Aorta (tissue), 5 donors: ENCODE measurements at regions not wholly inside any gene's neighbourhood (a gene's known extent, or its start where the extent isn't known, plus 50 kb on each side); places are given as distances from the start of the nearest gene placed in this dataset.

ENCODE experiments used
- ATAC-seq: fragments of 200-7000 bp; cut with Tn5 transposase; one replicate; pipeline ENCODE4 v1.9.1; 2022; ENCODE audit warnings: moderate library complexity; ENCODE audit not compliant: low FRiP score
- DNase-seq, 2 donors: peaks; one replicate each; pipeline ENCODE4 v3.0.0-alpha.2; 2020
- H3K27ac ChIP-seq, 2 donors: one replicate each; pipeline ENCODE4 v1.5.1; 2013; ENCODE audit warnings: low read length in 2 of 2, mild to moderate bottlenecking in 2 of 2, moderate library complexity in 2 of 2, control low read depth in 1 of 2, inconsistent platforms in 1 of 2, low read depth in 1 of 2
- H3K27me3 ChIP-seq, 2 donors: one replicate each; pipeline ENCODE4 v1.6.1; 2013; ENCODE audit warnings: control low read depth in 1 of 2, low read length in 1 of 2, mild to moderate bottlenecking in 1 of 2, moderate library complexity in 1 of 2; ENCODE audit not compliant: insufficient read depth in 2 of 2, control insufficient read depth in 1 of 2
- H3K36me3 ChIP-seq, 2 donors: one replicate each; pipeline ENCODE4 v1.6.1; 2013; ENCODE audit warnings: control low read depth in 1 of 2, low read length in 1 of 2, mild to moderate bottlenecking in 1 of 2; ENCODE audit not compliant: insufficient read depth in 2 of 2, control insufficient read depth in 1 of 2
- H3K4me1 ChIP-seq, 2 donors: one replicate each; pipeline ENCODE4 v1.6.1; 2013; ENCODE audit warnings: low read length in 2 of 2, control low read depth in 1 of 2, mild to moderate bottlenecking in 1 of 2, moderate library complexity in 1 of 2; ENCODE audit not compliant: insufficient read depth in 2 of 2, control insufficient read depth in 1 of 2
- H3K4me3 ChIP-seq, 2 donors: one replicate each; pipeline ENCODE4 v1.5.1; 2013; ENCODE audit warnings: low read length in 2 of 2, control low read depth in 1 of 2, mild to moderate bottlenecking in 1 of 2
- H3K9me3 ChIP-seq: one replicate; pipeline ENCODE4 v1.6.1; 2013; ENCODE audit warnings: mild to moderate bottlenecking, low read length; ENCODE audit not compliant: control insufficient read depth
- WGBS, 2 donors: extraction: QIAGEN DNeasy Blood & Tissue Kit; methylation state at CpG; one replicate each; pipeline ENCODE4 v1.1.7; 2013; 5-methylcytosine and 5-hydroxymethylcytosine counted together
- intact Hi-C, 2 donors: fragments of 100-400 bp; cut with DNase I; formaldehyde crosslinking; loops; one replicate each; pipeline versions ENCODE4 v1.14.2 to v1.15.0; 2022
- donor health status: healthy with polysubstance abuse.
- donor health status: Bipolar disorder and iron deficiency.
- donor health status: DM: no; HTN: no; CAD: no.
- donor health status: DM: no; HTN: no; CAD: no.
- donor health status: DM: yes; HTN: yes; CAD: no.

DNA sequence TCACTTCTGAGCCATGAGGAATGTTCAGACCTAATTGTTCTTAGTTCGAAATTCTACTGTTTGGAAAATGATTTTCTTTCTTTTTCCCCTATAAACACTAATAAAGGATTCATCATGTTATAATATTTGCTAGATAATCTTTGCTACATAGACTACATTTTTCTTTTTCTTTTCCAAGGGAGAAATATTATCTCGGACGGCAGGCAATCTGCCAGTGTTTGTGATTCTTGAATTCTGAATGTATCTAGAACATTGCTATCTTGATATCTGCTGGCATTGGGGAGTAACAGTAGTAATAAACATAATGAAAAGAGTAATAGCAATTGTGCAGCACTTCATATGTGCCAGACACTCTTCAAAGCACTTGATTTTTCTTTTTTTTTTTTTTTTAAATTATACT is 107.7 kb upstream of the ZNF32 start:
- no peaks in the 10 kb centered on the region for H3K27me3 ChIP-seq
- no peak overlapping the region for H3K4me3 ChIP-seq
- no peaks in the 10 kb centered on the region for H3K36me3 ChIP-seq
- DNase-seq (no peak), ATAC-seq (no peak)
- H3K27ac ChIP-seq: no peak overlapping the region
- no peaks in the 10 kb centered on the region for H3K4me1 ChIP-seq
- 50 to 57% methylated on average over 3 of the region's 3 CpGs for WGBS, 2 donors
- no peaks in the 10 kb centered on the region for H3K9me3 ChIP-seq
- intact Hi-C loops: no loop called here

GRCh38 chr10:43754569-43755260 is 106.0 kb upstream of the ZNF32 start:
- DNase-seq (no peak), ATAC-seq (no peak)
- no peaks in the 10 kb centered on the region for H3K36me3 ChIP-seq
- no peaks in the 10 kb centered on the region for H3K27me3 ChIP-seq
- no peak overlapping the region for H3K4me3 ChIP-seq
- H3K4me1 ChIP-seq: no peaks in the 10 kb centered on the region
- intact Hi-C loops: no loop called here
- WGBS, 2 donors: 95 to 96% methylated on average over 8 of the region's 8 CpGs
- no peaks in the 10 kb centered on the region for H3K9me3 ChIP-seq
- no peak overlapping the region for H3K27ac ChIP-seq

DNA sequence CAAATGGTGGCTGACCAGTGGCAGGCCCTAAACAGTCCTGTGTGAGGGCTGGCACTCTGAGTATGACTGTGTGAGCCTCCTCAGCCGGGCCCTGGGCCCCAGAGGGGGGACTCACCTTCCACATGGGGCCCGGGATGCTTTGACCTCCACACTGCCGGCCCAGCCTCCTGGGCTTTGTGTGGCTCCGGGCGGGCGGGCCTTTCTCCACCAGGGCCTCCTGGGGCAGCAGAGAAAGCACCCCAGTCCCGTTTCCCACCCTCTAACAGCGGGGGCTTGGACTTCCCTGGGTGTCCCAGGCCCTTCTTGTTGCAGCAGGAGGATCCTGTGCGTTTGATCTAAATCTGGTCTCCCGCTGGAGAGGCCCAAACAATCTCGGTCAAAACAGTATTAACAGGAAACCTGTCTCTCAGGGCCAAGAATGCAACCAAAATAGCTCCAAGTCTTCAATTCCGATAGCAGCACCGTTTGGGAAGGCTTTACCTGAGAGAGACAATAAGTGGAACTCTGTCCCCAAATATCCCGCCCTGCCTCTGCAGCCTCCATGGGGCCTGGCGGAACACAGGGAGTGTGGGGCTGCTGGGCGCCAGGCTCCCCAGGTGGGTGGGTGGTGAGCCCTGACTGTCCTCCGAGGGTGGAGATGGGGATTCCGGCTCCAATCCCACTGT is 104.8 kb upstream of the ZNF32 start:
- no peaks in the 10 kb centered on the region for H3K4me1 ChIP-seq
- no peaks in the 10 kb centered on the region for H3K36me3 ChIP-seq
- no peak overlapping the region for H3K4me3 ChIP-seq
- intact Hi-C loops: no loop called here
- H3K27me3 ChIP-seq: no peaks in the 10 kb centered on the region
- H3K27ac ChIP-seq: no peak overlapping the region
- WGBS, 2 donors: 91% methylated on average over 18 of the region's 18 CpGs
- ATAC-seq (no peak), DNase-seq (no peak)
- H3K9me3 ChIP-seq: no peaks in the 10 kb centered on the region

GRCh38 chr10:43752682-43753081 is 104.0 kb upstream of the ZNF32 start:
- no peak overlapping the region for H3K4me3 ChIP-seq
- no peaks in the 10 kb centered on the region for H3K36me3 ChIP-seq
- no peaks in the 10 kb centered on the region for H3K9me3 ChIP-seq
- ATAC-seq (no peak), DNase-seq (no peak)
- WGBS, 2 donors: 79 to 82% methylated on average over 1 of the region's 1 CpG
- H3K27me3 ChIP-seq: no peaks in the 10 kb centered on the region
- no peak overlapping the region for H3K27ac ChIP-seq
- intact Hi-C loops: no loop called here
- no peaks in the 10 kb centered on the region for H3K4me1 ChIP-seq

- Histone ChIP-seq H3K4me1 (no peaks in the 10 kb centered on the region), H3K27ac (no peak overlapping the region), H3K9me3 (no peaks in the 10 kb centered on the region), H3K4me3 (no peak overlapping the region), H3K36me3 (no peaks in the 10 kb centered on the region), H3K27me3 (no peaks in the 10 kb centered on the region)
- DNase-seq (no peak), ATAC-seq (no peak)
- intact Hi-C loops: no loop called here
- WGBS, 2 donors: 92 to 95% methylated on average over 5 of the region's 5 CpGs
These were observed 103.0 kb upstream of the ZNF32 start for GRCh38 chr10:43751646-43752045.

GRCh38 chr10:43749940-43750552 is 101.4 kb upstream of the ZNF32 start:
- no peaks in the 10 kb centered on the region for H3K9me3 ChIP-seq
- no peak overlapping the region for H3K27ac ChIP-seq
- no peaks in the 10 kb centered on the region for H3K27me3 ChIP-seq
- no peak for DNase-seq
- no peaks in the 10 kb centered on the region for H3K36me3 ChIP-seq
- WGBS, 2 donors: 92 to 93% methylated on average over 4 of the region's 4 CpGs
- no peak for ATAC-seq
- no peaks in the 10 kb centered on the region for H3K4me1 ChIP-seq
- no peak overlapping the region for H3K4me3 ChIP-seq
- intact Hi-C loops: no loop called here

DNA sequence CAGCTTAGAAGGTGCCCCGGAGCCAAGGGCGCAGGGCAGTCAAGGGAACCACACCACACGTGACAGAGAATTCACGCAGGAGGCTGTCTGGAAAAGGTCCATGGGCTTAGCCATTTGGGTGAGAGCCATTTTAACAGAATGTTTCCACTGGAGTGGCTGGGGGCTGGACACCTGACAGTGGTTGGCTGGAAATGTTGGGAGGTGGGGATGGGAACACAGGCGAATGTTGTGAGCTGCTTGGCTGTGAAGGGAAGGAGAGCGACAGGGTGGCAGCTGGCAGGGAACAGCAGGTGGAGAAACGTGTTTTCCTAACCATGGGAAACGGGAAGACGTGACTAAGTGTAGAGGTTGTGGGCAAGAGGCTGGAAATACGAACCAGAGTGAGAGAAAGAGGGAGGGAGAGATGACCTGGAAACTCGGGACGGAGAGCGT is 100.5 kb upstream of the ZNF32 start:
- H3K9me3 ChIP-seq: no peaks in the 10 kb centered on the region
- WGBS, 2 donors: 49 to 53% methylated on average over 13 of the region's 13 CpGs
- ATAC-seq: no peak
- no peaks in the 10 kb centered on the region for H3K4me1 ChIP-seq
- no peak overlapping the region for H3K27ac ChIP-seq
- no peak for DNase-seq
- no peak overlapping the region for H3K4me3 ChIP-seq
- intact Hi-C loops: no loop called here
- no peaks in the 10 kb centered on the region for H3K27me3 ChIP-seq
- H3K36me3 ChIP-seq: no peaks in the 10 kb centered on the region

DNA sequence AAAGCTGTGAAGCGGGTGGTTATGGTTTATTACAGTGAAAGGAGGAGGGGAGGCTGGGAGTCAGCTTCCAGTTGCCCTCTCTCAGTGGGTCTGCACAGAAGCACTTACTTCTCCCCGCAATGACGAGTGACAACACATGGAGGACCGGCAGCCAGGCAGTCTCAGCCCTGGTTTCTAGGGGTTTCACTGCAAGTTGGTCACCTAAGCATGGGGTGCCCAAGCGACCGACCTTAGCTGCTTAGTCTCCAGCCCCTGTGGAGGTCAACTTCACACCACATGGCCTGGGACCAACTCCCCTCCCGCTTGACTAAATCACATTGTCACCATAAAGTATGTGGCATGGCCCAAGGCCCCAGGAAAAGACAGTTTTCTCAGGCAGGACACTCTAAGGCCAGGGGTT is 99.9 kb upstream of the ZNF32 start:
- H3K4me3 ChIP-seq: no peak overlapping the region
- H3K36me3 ChIP-seq: no peaks in the 10 kb centered on the region
- intact Hi-C loops: no loop called here
- H3K27ac ChIP-seq: no peak overlapping the region
- DNase-seq (no peak), ATAC-seq (no peak)
- WGBS, 2 donors: 97 to 98% methylated on average over 7 of the region's 7 CpGs
- no peaks in the 10 kb centered on the region for H3K9me3 ChIP-seq
- H3K4me1 ChIP-seq: no peaks in the 10 kb centered on the region
- H3K27me3 ChIP-seq: no peaks in the 10 kb centered on the region

DNA sequence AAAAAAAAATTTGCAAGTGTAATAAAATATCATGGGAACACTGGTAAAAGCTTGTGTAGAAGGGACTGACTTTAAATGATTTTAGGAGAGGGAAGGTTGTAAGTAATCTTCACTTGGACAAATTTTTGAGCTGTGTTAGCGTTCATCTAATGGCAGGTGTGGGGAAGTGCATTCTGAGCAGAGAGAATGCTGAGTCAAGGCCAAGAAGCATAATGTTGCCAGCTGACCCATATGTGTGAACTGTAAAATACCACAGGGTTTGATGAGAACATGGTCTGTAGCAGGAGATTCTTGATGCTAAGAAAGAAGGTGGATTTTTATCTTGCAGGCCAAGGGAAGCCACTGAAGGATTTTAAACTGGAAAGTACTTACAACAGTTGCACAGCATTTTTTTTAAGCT is 98.2 kb upstream of the ZNF32 start:
- intact Hi-C loops: no loop called here
- Histone ChIP-seq H3K4me3 (no peak overlapping the region), H3K9me3 (no peaks in the 10 kb centered on the region), H3K27me3 (no peaks in the 10 kb centered on the region), H3K4me1 (no peaks in the 10 kb centered on the region), H3K27ac (no peak overlapping the region), H3K36me3 (no peaks in the 10 kb centered on the region)
- DNase-seq: no peak
- 91 to 100% methylated on average over 1 of the region's 1 CpG for WGBS, 2 donors
- no peak for ATAC-seq
